ENCODE measurements at regions not wholly inside any gene's neighbourhood (a gene's known extent, or its start where the extent isn't known, plus 50 kb on each side); places are given as distances from the start of the nearest gene placed in this dataset.
"Not testable (repeated sequence)": the region's sequence is repeated elsewhere in the genome, so short reads cannot be mapped to it uniquely, and the experiment has no call there.

DNA sequence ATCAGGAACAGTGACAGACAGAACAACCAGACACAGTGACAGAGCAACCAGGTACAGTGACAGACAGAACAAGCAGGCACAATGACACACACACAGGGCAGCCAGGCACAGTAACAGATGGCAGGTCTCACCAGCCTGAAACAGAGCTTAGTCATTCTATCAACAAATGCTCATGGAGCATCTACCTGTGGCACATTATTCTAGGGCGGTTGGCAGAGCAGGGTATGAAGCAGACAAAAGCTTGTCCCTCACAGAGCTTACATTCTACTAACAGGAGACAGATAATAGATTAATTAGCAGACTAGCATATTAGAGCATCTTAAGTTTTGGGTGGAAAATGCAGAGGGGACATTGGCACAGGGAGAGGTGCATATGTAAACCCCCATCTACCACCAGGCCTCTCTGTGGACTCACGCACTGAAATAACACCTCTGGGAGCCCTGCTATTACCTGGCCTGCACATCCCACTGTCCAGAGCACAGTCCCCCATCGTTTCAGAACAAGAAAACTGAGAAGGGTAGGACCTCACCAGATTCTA is 64.1 kb upstream of the RAB6C start:
- DNase-seq, result no peak

DNA sequence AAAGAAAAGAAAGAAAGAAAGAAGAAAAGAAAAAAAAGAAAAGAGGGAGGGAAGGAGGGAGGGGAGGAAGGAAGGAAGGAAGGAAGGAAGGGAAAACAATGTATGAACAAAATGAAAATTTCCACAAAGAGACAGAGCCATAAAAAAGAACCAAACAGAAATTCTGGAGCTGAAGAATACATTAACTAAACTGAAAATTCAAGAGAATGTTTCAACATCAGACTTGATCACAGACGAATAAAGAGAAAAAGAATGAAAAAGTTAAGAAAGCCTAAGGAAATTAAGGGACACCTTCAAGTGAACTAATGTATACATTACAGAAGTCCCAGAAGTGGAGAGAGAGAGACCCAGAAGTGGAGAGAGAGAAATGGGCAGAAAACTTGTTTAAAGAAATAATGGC is 60.9 kb upstream of the RAB6C start:
- DNase-seq, result no peak

DNA sequence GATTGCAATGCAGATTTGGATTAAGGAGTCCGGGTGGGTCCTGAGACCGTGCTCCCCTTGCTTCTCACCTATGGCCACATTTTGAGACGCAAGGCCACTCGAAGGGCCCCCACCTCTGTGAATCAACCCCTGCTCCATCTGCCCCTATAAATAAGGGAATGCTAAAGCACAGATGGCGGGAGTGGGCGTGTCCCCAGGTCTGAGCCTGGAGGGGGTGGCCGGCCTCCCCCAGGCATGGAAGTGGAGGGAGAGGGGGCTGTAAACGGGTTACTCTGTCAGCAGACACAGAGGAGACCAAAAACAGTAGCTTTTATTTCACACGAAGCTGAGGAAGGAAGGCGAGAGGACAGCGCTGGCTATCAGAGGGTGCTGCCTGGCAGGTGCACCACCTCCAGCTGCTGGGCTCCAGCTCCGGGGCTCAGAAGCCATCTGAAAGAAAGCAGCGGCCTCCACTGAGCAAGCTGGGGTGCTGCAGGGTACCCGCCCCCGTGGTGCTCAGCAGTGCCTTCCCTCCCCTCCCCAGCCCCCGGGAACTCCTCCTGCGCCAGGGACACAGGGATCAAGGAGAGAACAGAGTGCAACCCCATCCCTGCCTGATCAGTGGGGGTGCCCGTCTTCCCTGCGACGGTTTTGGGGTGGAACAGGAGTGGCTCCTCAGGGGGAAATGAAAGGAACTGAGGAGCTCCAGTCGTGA is 56.7 kb upstream of the RAB6C start:
- DNase-seq, result no peak

DNA sequence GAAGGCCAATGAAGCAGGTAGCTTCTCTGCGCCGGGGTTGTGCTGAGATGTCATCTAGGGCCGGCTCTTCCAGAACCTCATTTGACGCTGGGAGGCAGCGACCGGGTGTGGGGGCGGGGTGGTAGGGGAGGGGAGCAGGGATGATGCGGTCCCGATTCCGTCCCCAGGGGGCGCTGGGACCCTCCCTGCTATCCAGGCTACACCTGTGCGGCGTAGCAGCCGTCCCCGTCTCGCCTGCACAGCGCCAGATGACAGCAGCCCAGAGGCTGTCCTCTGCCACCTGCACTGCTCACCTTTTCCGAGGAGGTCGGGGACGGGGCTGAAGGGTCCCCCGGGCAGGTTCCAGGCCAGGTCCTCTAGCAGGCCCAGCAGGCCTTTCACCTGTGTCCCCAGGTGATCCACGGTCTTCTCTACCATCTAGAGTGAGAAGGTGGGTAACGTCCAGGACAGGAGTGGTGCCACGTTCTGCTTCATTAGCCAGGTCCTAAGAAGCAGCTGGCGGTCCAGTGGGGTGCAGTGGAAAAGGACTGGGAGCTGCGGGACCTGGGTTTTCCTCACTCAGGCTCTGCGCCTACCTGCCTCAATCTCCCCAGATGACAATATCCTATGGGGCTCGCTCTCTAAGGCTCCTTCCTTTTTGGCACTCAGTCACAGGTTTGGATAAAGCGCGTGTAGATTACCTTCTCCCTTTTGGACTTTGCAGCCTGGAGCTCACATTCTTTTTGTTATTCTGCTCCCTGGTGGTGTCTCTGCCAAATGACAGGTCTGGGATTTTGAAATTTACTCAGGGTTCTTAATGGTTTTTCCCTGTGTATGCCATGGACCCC is 56.0 kb upstream of the RAB6C start:
- DNase-seq, result peak; percentile 38

DNA sequence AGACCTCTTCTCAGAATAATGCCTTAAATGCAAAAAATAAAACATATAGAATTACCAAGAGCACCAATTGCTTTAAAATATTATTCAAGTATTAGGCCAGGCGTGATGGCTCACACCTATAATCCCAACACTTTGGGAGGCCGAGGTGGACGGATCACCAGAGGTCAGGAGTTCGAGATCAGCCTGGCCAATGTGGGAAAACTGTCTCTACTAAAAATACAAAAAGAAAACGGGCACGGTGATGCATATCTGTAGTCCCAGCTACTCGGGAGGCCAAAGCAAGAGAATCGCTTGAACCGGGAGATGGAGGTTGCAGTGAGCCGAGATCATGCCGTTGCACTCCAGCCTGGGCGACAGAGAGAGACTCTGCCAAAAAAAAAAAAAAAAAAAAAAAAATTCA is 55.4 kb upstream of the RAB6C start:
- DNase-seq, result not testable (repeated sequence)

DNA sequence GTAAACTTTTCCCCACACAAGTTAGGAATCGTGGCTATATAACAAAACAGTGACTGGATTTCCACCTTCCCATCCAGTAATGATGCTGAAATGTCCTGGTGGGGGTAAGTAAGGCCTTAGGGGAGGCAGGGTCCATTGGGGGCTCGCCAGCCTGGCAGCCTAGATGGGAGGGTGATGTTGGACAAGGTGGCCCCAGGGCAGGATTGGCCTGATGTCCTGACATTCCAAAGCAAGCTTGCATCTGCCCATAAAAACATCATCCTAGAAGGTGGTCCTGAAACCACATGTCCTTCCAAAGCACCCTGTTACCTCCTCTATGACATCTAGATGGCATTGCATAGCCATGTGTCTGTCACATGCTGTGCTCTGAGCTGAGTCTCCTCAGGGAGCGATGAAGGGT is 54.1 kb upstream of the RAB6C start:
- DNase-seq, result no peak

DNA sequence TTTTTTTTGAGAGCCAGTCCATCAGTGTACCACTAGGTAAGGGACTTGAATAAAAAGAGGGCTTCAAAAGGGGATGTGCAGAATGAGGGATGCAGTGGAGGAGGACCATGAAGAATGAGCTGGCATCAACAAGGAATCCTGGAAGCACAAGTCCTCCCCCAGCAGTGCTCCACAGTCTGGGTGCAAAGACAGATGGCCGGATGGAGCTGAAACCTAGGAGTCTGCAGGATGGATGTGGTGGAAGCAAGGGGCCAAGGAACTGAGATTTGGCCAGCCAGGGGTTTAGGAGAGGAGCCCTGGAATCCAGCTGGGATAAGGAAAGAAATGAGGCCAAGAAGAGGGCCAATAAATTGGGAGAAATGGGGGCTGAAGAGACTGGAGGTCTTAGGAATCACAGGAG is 51.8 kb upstream of the RAB6C start:
- no peak for DNase-seq

DNA sequence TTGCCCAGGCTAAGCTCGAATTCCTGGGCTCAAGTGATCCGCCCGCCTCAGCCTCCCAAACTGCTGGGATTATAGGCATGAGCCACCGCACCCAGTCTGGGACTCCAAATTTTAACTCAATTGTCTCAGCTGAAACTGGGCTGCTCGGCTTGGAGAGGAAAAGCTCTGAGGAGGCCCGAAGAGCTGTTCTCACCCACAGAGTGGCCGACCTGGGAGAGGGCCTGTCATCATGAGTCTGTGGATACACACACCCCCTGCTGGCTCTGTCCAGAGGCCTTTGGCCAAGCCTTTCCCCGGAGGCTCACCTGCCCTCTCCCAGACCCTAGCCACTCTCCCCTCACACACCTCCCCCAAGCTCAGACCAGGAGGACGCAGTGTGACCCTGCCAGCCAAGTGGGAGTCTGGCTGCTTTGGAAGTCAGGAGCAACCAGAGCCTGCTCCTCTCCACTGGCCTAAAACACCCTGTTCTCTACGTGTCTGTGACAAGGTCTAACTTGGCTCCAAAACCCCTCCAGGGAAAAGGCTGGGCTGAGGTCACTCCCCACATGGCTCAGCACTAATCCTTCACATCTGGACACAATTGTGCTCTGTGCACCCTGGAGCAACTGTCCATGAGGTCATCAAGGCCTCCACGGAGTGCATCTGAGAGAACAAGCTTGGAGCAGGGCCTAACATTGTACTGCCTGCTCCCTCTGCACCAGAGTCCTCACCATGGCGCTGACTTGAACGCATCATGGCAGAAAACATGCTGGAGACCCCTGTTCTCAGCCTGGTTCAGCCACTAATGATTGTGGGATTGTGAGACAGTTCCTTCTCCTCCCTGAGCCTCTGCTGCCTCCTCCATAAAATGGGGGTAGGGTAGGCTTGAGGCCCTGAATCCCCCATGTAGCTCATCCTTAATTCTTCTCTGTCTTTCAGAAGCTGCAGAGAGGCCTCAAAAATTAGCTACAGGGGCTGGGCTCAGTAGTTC is 49.9 kb upstream of the RAB6C start:
- DNase-seq, result no peak
